ENCODE measurements at regions not wholly inside any gene's neighbourhood (a gene's known extent, or its start where the extent isn't known, plus 50 kb on each side); places are given as distances from the start of the nearest gene placed in this dataset.

DNA sequence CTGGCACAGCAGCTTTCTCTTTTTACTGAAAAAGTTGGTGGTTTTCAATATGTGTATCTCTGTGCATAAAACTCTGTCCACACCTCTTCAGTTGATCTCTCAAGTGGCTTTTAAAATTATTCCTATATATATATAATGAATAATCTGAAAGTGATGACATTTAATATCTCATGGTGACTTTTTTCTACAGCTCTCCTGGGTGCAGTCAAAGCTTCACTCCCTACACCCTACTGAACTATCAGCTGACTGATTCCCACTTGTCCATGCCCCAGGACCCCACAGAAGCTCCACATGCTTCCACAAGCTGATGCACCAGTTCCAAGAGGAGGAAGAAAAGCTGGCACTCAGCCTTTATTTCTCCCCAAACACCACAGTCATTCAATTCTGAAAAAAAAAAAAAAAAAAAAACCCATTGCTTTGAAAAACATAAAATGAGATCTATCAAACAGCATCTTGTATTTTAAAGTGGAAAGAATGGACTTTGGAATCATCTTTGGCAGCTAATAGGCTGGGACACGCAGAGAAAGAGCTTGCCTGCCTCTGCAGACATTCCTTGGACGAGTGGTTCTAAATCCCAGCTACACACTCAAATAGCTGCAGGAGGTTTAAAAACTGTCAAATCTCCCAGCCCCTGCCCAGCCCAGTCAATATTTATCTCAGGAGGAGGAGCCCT is 75.3 kb upstream of the GDF10 start:
- intact Hi-C loops (cut with micrococcal nuclease), result no loop called here
- TF ChIP-seq, protein P1, sequence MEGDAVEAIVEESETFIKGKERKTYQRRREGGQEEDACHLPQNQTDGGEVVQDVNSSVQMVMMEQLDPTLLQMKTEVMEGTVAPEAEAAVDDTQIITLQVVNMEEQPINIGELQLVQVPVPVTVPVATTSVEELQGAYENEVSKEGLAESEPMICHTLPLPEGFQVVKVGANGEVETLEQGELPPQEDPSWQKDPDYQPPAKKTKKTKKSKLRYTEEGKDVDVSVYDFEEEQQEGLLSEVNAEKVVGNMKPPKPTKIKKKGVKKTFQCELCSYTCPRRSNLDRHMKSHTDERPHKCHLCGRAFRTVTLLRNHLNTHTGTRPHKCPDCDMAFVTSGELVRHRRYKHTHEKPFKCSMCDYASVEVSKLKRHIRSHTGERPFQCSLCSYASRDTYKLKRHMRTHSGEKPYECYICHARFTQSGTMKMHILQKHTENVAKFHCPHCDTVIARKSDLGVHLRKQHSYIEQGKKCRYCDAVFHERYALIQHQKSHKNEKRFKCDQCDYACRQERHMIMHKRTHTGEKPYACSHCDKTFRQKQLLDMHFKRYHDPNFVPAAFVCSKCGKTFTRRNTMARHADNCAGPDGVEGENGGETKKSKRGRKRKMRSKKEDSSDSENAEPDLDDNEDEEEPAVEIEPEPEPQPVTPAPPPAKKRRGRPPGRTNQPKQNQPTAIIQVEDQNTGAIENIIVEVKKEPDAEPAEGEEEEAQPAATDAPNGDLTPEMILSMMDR (IDR thresholded peaks at IDR 0.05; ENCODE audit: borderline replicate concordance), result no peak
- Histone ChIP-seq H3K4me1 (no peaks in the 10 kb centered on the region), H3K4me3 (no peak overlapping the region), H3K9me3 (replicated peaks) (peaks cover 15% of the 10 kb centered on the region), H3K27ac (replicated peaks) (no peak overlapping the region), H3K36me3 (no peaks in the 10 kb centered on the region), H3K27me3 (ENCODE audit: low read depth) (peaks cover 14% of the 10 kb centered on the region)
- no peak for DNase-seq

DNA sequence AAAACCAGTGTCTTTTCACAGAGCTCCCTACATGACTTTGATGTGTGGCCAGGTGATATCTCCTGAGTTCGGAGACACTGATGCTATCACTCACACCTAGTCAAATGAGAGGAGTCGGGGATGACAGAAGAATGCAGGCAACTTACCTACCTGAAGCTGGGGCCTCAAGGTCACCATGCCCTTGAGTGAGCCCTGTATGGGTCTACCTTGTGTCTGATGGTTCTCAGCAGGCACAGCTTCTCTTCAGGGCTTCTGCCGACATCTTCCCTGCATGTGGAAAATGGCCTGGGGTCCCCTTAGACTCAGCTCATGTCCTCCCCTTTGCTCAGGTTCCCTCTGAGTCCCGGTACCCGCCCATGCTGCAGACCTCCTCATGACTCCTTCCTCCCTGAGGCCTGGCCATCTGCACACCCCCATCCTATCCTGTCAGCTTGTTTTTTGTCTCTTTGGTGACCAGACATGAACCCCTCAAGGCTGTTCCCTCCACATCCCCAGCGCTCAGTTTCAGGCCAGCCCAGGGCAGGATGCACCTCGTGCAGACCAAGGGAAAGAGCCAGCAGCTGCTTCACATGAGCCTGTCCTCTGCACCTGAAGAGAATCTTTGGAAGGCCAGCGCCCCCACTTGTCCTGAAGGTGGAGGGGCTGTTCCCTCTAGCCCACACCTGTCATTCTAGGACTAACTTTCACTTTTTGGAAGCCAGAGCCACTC is 74.6 kb upstream of the GDF10 start:
- intact Hi-C loops (cut with micrococcal nuclease), result no loop called here
- H3K4me1 ChIP-seq, result peaks cover 2% of the 10 kb centered on the region

DNA sequence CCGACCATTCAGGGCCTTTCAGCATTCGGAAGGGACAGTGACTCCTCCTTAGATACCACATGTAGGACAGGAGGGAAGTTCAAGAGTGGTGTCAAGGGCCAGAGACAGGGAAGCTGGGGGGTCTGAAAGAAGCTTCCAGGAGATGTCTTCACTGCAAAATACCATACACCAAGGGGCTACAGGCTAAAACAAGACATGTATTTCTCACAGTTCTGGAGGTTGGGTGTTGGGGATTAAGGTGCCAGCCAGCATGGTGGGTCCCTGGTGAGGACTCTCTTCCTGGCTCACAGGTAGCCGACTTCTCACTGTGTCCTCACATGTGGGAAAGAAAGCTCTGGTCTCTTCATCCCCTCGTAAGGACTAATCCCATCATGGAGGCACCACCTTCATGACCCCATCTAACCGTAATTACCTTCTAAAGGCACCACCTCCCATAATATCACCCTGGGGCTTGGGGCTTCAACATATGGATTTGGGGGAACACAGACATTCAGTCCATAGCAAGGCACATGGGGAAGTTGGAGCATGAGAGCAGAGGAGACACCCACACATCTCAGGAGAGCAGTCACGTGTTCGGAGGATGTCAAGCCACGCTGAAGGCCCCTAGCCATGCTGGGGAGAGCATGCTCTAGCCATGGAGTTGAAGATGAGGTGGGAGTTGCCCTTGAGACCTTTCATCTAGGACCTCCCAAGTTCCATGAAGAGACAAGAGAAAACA is 73.9 kb upstream of the GDF10 start:
- H3K4me1 ChIP-seq, result peaks cover 9% of the 10 kb centered on the region
- peaks cover 15% of the 10 kb centered on the region for H3K9me3 ChIP-seq (replicated peaks)
- no peaks in the 10 kb centered on the region for H3K36me3 ChIP-seq
- intact Hi-C loops (cut with micrococcal nuclease), result no loop called here
- peaks cover 12% of the 10 kb centered on the region for H3K27me3 ChIP-seq (ENCODE audit: low read depth)
- H3K4me3 ChIP-seq, result no peak overlapping the region
- no peak for DNase-seq
- TF ChIP-seq, protein P1 (IDR thresholded peaks at IDR 0.05; ENCODE audit: borderline replicate concordance), result no peak
- H3K27ac ChIP-seq (replicated peaks), result no peak overlapping the region

More for the DNA sequence above, 74.6 kb upstream of the GDF10 start:
- peaks cover 14% of the 10 kb centered on the region for H3K27me3 ChIP-seq (ENCODE audit: low read depth)
- H3K4me3 ChIP-seq, result no peak overlapping the region
- H3K9me3 ChIP-seq (replicated peaks), result peaks cover 15% of the 10 kb centered on the region
- TF ChIP-seq, protein P1 (IDR thresholded peaks at IDR 0.05; ENCODE audit: borderline replicate concordance), result no peak
- no peak overlapping the region for H3K27ac ChIP-seq (replicated peaks)
- DNase-seq, result no peak
- no peaks in the 10 kb centered on the region for H3K36me3 ChIP-seq

DNA sequence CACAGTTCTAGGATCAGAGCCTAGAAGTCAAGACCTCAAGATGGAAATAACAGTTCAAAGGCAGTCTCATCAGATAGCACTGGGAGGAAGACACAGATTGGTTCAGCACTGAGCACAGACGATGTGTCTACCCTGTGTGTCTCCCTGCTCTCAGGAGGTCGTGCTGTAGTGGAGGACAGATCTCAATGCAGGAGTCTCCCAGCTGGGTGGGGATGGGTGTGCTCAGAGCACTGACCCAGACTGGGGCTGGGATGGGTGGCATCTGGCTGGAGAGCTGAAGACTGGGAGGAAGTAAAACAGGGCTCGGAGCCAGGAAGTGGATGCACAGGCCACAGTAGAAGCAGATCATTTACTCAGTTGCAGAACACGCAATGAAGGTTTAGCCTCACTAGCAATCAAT is 69.5 kb upstream of the GDF10 start:
- H3K9me3 ChIP-seq (replicated peaks), result peaks cover 15% of the 10 kb centered on the region

DNA sequence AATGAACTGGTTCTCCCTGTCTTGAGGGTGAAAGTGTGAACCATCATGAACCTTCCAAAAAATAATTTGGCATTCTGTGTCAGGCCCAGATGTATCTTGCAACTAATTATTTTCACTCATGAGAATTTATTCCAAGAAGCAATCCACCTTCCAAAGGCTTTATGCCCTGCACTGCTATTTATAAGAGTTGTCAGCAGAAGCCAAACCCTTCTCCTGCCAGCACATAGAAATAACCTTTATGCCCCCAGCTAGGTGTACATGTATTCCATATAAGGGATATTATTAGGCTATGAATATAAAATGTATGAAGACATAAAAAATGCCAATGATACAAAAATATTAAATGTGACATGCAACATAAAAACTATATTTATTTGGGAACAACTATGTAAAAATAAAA is 69.0 kb upstream of the GDF10 start:
- Histone ChIP-seq H3K27ac (replicated peaks) (no peak overlapping the region), H3K4me1 (peaks cover 17% of the 10 kb centered on the region), H3K9me3 (replicated peaks) (peaks cover 15% of the 10 kb centered on the region), H3K27me3 (ENCODE audit: low read depth) (peaks cover 4% of the 10 kb centered on the region), H3K4me3 (no peak overlapping the region), H3K36me3 (no peaks in the 10 kb centered on the region)
- TF ChIP-seq, protein P1 (IDR thresholded peaks at IDR 0.05; ENCODE audit: borderline replicate concordance), result no peak
- intact Hi-C loops (cut with micrococcal nuclease), result no loop called here
- no peak for DNase-seq

More for the DNA sequence above, 69.5 kb upstream of the GDF10 start:
- TF ChIP-seq, protein P1 (IDR thresholded peaks at IDR 0.05; ENCODE audit: borderline replicate concordance), result no peak
- Histone ChIP-seq H3K27me3 (ENCODE audit: low read depth) (peaks cover 8% of the 10 kb centered on the region), H3K4me1 (peaks cover 17% of the 10 kb centered on the region), H3K27ac (replicated peaks) (no peak overlapping the region), H3K4me3 (no peak overlapping the region), H3K36me3 (no peaks in the 10 kb centered on the region)
- DNase-seq, result no peak
- intact Hi-C loops (cut with micrococcal nuclease), result no loop called here

Measured in left ventricle myocardium inferior (tissue), 1 donor.